ENCODE measurements at regions not wholly inside any gene's neighbourhood (a gene's known extent, or its start where the extent isn't known, plus 50 kb on each side); places are given as distances from the start of the nearest gene placed in this dataset.

- no peak for TF ChIP-seq TAF1 (IDR thresholded peaks at IDR 0.05; ENCODE audit: borderline replicate concordance, low read depth, low read length)
- TF ChIP-seq POLR2AphosphoS5 (IDR thresholded peaks at IDR 0.05; ENCODE audit: low read depth, low read length): no peak
- no peak for TF ChIP-seq POLR2A (IDR thresholded peaks at IDR 0.05; ENCODE audit: low read depth, low read length)
Measured at GRCh38 chr3:159841766-159842165, 146.9 kb upstream of the IL12A start.

Measured in GM12892 (cell line).